ENCODE measurements at regions not wholly inside any gene's neighbourhood (a gene's known extent, or its start where the extent isn't known, plus 50 kb on each side); places are given as distances from the start of the nearest gene placed in this dataset.

- DNase-seq (ENCODE audit: low read depth) (no peak), FAIRE-seq (no peak)
- no peak overlapping the region for H3K4me3 ChIP-seq (ENCODE audit: low read depth, low read length)
- TF ChIP-seq CTCF (IDR thresholded peaks at IDR 0.05; ENCODE audit: insufficient read depth, low read length, severe bottlenecking) = no peak
- no peaks in the 10 kb centered on the region for H3K27me3 ChIP-seq (ENCODE audit: control insufficient read depth, insufficient read depth, low read length)
- no peaks in the 10 kb centered on the region for H3K36me3 ChIP-seq (ENCODE audit: control insufficient read depth, insufficient read depth, low read length)
Measured at GRCh38 chr2:16050261-16050907, 110.0 kb downstream of the MYCN start.

- DNase-seq (ENCODE audit: low read depth) = no peak
- no peak for FAIRE-seq
- no peak for TF ChIP-seq CTCF (IDR thresholded peaks at IDR 0.05; ENCODE audit: insufficient read depth, low read length, severe bottlenecking)
- no peaks in the 10 kb centered on the region for H3K36me3 ChIP-seq (ENCODE audit: control insufficient read depth, insufficient read depth, low read length)
- no peak overlapping the region for H3K4me3 ChIP-seq (ENCODE audit: low read depth, low read length)
- H3K27me3 ChIP-seq (ENCODE audit: control insufficient read depth, insufficient read depth, low read length) = no peaks in the 10 kb centered on the region
Measured at GRCh38 chr2:16049406-16049805, 109.1 kb downstream of the MYCN start.

- FAIRE-seq = no peak
- DNase-seq (ENCODE audit: low read depth) = no peak
- H3K4me3 ChIP-seq (ENCODE audit: low read depth, low read length) = no peak overlapping the region
- no peaks in the 10 kb centered on the region for H3K36me3 ChIP-seq (ENCODE audit: control insufficient read depth, insufficient read depth, low read length)
- H3K27me3 ChIP-seq (ENCODE audit: control insufficient read depth, insufficient read depth, low read length) = no peaks in the 10 kb centered on the region
- no peak for TF ChIP-seq CTCF (IDR thresholded peaks at IDR 0.05; ENCODE audit: insufficient read depth, low read length, severe bottlenecking)
Measured at GRCh38 chr2:16048466-16048865, 108.1 kb downstream of the MYCN start.

GRCh38 chr2:16047701-16048100, 107.4 kb downstream of the MYCN start:
- H3K27me3 ChIP-seq (ENCODE audit: control insufficient read depth, insufficient read depth, low read length) = no peaks in the 10 kb centered on the region
- FAIRE-seq (no peak), DNase-seq (ENCODE audit: low read depth) (no peak)
- TF ChIP-seq CTCF (IDR thresholded peaks at IDR 0.05; ENCODE audit: insufficient read depth, low read length, severe bottlenecking) = no peak
- H3K36me3 ChIP-seq (ENCODE audit: control insufficient read depth, insufficient read depth, low read length) = no peaks in the 10 kb centered on the region
- no peak overlapping the region for H3K4me3 ChIP-seq (ENCODE audit: low read depth, low read length)

- no peak for TF ChIP-seq CTCF (IDR thresholded peaks at IDR 0.05; ENCODE audit: insufficient read depth, low read length, severe bottlenecking)
- no peaks in the 10 kb centered on the region for H3K27me3 ChIP-seq (ENCODE audit: control insufficient read depth, insufficient read depth, low read length)
- DNase-seq (ENCODE audit: low read depth) (no peak), FAIRE-seq (no peak)
- H3K36me3 ChIP-seq (ENCODE audit: control insufficient read depth, insufficient read depth, low read length) = no peaks in the 10 kb centered on the region
- H3K4me3 ChIP-seq (ENCODE audit: low read depth, low read length) = no peak overlapping the region
Measured at GRCh38 chr2:16046649-16047048, 106.3 kb downstream of the MYCN start.
